H1 (cell line): ENCODE measurements at regions not wholly inside any gene's neighbourhood (a gene's known extent, or its start where the extent isn't known, plus 50 kb on each side); places are given as distances from the start of the nearest gene placed in this dataset.

ENCODE experiments used
- CBX5 ChIP-seq: fragments of 300-800, 300-1000 bp; sonication (generic); IDR thresholded peaks from 2 replicates; pipeline ENCODE4 v1.7.1; 2016; ENCODE audit warnings: antibody characterized with exemption, low read length, low read depth
- CREB1 ChIP-seq: IDR thresholded peaks from 2 replicates; pipeline ENCODE4 v1.6.1; 2012; ENCODE audit warnings: inconsistent platforms
- MAFK ChIP-seq: IDR thresholded peaks from 2 replicates; pipeline ENCODE4 v1.6.1; 2012; ENCODE audit warnings: low read depth, mild to moderate bottlenecking, improper control_type of control experiment, low read length
- MAX ChIP-seq: IDR thresholded peaks from 2 replicates; pipeline ENCODE4 v1.6.1; 2012; ENCODE audit warnings: inconsistent platforms
- PHF8 ChIP-seq: fragments of 200-600 bp; sonication (generic); conservative IDR thresholded peaks from 2 replicates; pipeline ENCODE4 v1.7.1; 2012; ENCODE audit warnings: low read depth, mild to moderate bottlenecking, inconsistent platforms, low read length, moderate library complexity
- RAD21 ChIP-seq, 2 experiments: IDR thresholded peaks in 1 of 2; conservative IDR thresholded peaks in 1 of 2; 2 replicates each; pipeline ENCODE4 v1.6.1; 2011; ENCODE audit warnings: low read depth in 2 of 2, low read length in 2 of 2, improper control_type of control experiment in 1 of 2, inconsistent platforms in 1 of 2, mild to moderate bottlenecking in 1 of 2, moderate library complexity in 1 of 2

GRCh38 chr12:28877854-28878253, 271.2 kb upstream of the FAR2 start (continued):
- TF ChIP-seq PHF8 (no peak), MAFK (no peak), MAX (no peak), RAD21 (IDR thresholded peaks at IDR 0.05 in 1 of 2, conservative IDR thresholded peaks at IDR 0.05 in 1 of 2; ENCODE audit: low read depth in 2 of 2, low read length in 2 of 2) (no peak), CBX5 (no peak), CREB1 (no peak)
- TF ChIP-seq, all 59 proteins: peak for 0
